ENCODE measurements at regions not wholly inside any gene's neighbourhood (a gene's known extent, or its start where the extent isn't known, plus 50 kb on each side); places are given as distances from the start of the nearest gene placed in this dataset.
"Not testable (repeated sequence)": the region's sequence is repeated elsewhere in the genome, so short reads cannot be mapped to it uniquely, and the experiment has no call there.

- TF ChIP-seq CTCF (IDR thresholded peaks at IDR 0.05; ENCODE audit: insufficient read depth, low read length); POLR2AphosphoS5 (IDR thresholded peaks at IDR 0.05; ENCODE audit: low read depth); REST (IDR thresholded peaks at IDR 0.05; ENCODE audit: insufficient replicate concordance, low read depth); SPI1 (IDR thresholded peaks at IDR 0.05; ENCODE audit: borderline replicate concordance, low read depth): not testable (repeated sequence)
These were observed 919.2 kb upstream of the ARRDC3 start for GRCh38 chr5:92302356-92302755.

Measured in HL-60 (cell line).